Occipital lobe (tissue), 1 donor: ENCODE measurements at regions not wholly inside any gene's neighbourhood (a gene's known extent, or its start where the extent isn't known, plus 50 kb on each side); places are given as distances from the start of the nearest gene placed in this dataset.
A peak's percentile ranks its signal among the peaks of the same experiment; 100 is the strongest.

ENCODE experiments used
- DNase-seq: peaks from one replicate; lab custom pipeline; 2025; lab: John Stamatoyannopoulos, UW

- DNase-seq, result peak; percentile 52
Observed at GRCh38 chr5:81856948-81857928, 106.3 kb upstream of the SSBP2 start.

GRCh38 chr5:81855591-81855990, 104.7 kb upstream of the SSBP2 start:
- DNase-seq, result no peak

GRCh38 chr5:81854915-81855314, 104.0 kb upstream of the SSBP2 start:
- no peak for DNase-seq

- no peak for DNase-seq
Observed at GRCh38 chr5:81854485-81854884, 103.6 kb upstream of the SSBP2 start.

GRCh38 chr5:81853030-81853357, 102.1 kb upstream of the SSBP2 start:
- DNase-seq, result no peak

GRCh38 chr5:81852291-81853029, 101.6 kb upstream of the SSBP2 start:
- DNase-seq, result no peak

- peak; percentile 96 for DNase-seq
Observed at GRCh38 chr5:81851481-81852178, 100.7 kb upstream of the SSBP2 start.

- no peak for DNase-seq
Observed at GRCh38 chr5:81850501-81851357, 99.8 kb upstream of the SSBP2 start.

GRCh38 chr5:81849770-81850367, 99.0 kb upstream of the SSBP2 start:
- DNase-seq, result no peak

- DNase-seq, result no peak
Observed at GRCh38 chr5:81848362-81848880, 97.5 kb upstream of the SSBP2 start.

GRCh38 chr5:81846301-81846700, 95.4 kb upstream of the SSBP2 start:
- DNase-seq, result no peak

GRCh38 chr5:81843845-81844244, 92.9 kb upstream of the SSBP2 start:
- no peak for DNase-seq

- no peak for DNase-seq
Observed at GRCh38 chr5:81842795-81843398, 92.0 kb upstream of the SSBP2 start.

GRCh38 chr5:81839034-81839433, 88.1 kb upstream of the SSBP2 start:
- DNase-seq, result no peak

- DNase-seq, result no peak
Observed at GRCh38 chr5:81838307-81838906, 87.5 kb upstream of the SSBP2 start.

- DNase-seq, result no peak
Observed at GRCh38 chr5:81837667-81838306, 86.9 kb upstream of the SSBP2 start.

GRCh38 chr5:81835814-81836367, 85.0 kb upstream of the SSBP2 start:
- DNase-seq, result no peak

- DNase-seq, result no peak
Observed at GRCh38 chr5:81834021-81834660, 83.2 kb upstream of the SSBP2 start.
